ENCODE measurements at regions not wholly inside any gene's neighbourhood (a gene's known extent, or its start where the extent isn't known, plus 50 kb on each side); places are given as distances from the start of the nearest gene placed in this dataset.

DNA sequence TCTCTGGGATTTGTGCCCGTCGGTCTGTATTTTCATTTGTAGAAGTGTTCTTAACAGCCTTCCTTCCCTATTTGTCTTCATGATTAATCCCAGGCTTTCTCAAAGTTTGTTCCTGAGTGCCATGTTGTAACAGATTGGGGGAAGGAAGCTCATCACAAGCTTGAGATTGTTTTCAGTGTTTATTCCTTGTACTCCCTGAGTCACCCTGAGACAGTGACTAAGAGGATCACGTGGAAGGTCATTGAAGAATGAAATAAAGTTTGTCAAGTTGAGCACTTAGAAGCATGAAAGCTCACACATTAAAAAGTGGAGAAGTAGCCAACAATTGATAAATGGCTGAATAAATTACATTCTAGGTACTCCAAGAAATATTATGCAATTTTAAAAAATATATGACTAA is 153.5 kb upstream of the FAM241A start:
- TF ChIP-seq ZNF436 (CRISPR knock-in tag; IDR thresholded peaks at IDR 0.05) (no peak), POLR2AphosphoS5 (IDR thresholded peaks at IDR 0.05; ENCODE audit: control insufficient read depth, insufficient read depth, low read depth, low read length) (no peak), ZNF274 (IDR thresholded peaks at IDR 0.05; ENCODE audit: borderline replicate concordance, low read depth, low read length) (no peak), NELFE (IDR thresholded peaks at IDR 0.05; ENCODE audit: insufficient read depth, insufficient read length) (no peak)
- TF ChIP-seq, protein P1, sequence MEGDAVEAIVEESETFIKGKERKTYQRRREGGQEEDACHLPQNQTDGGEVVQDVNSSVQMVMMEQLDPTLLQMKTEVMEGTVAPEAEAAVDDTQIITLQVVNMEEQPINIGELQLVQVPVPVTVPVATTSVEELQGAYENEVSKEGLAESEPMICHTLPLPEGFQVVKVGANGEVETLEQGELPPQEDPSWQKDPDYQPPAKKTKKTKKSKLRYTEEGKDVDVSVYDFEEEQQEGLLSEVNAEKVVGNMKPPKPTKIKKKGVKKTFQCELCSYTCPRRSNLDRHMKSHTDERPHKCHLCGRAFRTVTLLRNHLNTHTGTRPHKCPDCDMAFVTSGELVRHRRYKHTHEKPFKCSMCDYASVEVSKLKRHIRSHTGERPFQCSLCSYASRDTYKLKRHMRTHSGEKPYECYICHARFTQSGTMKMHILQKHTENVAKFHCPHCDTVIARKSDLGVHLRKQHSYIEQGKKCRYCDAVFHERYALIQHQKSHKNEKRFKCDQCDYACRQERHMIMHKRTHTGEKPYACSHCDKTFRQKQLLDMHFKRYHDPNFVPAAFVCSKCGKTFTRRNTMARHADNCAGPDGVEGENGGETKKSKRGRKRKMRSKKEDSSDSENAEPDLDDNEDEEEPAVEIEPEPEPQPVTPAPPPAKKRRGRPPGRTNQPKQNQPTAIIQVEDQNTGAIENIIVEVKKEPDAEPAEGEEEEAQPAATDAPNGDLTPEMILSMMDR (IDR thresholded peaks at IDR 0.05 in 2 of 3, conservative IDR thresholded peaks at IDR 0.05 in 1 of 3; ENCODE audit: insufficient read depth in 2 of 3, low read depth in 1 of 3, low read length in 3 of 3), result no peak
